Stimulated activated CD8-positive, alpha-beta memory T cell treated with anti-CD3 and anti-CD28 coated beads, Interleukin-15, amount 100 ng/mL, for 48 hours (primary cell): ENCODE measurements at regions not wholly inside any gene's neighbourhood (a gene's known extent, or its start where the extent isn't known, plus 50 kb on each side); places are given as distances from the start of the nearest gene placed in this dataset.

Experiments
- DNase-seq, 2 donors: peaks; one replicate each; pipeline ENCODE4 v3.0.0-alpha.2; 2020; ENCODE audit warnings: low read depth in 2 of 2

DNA sequence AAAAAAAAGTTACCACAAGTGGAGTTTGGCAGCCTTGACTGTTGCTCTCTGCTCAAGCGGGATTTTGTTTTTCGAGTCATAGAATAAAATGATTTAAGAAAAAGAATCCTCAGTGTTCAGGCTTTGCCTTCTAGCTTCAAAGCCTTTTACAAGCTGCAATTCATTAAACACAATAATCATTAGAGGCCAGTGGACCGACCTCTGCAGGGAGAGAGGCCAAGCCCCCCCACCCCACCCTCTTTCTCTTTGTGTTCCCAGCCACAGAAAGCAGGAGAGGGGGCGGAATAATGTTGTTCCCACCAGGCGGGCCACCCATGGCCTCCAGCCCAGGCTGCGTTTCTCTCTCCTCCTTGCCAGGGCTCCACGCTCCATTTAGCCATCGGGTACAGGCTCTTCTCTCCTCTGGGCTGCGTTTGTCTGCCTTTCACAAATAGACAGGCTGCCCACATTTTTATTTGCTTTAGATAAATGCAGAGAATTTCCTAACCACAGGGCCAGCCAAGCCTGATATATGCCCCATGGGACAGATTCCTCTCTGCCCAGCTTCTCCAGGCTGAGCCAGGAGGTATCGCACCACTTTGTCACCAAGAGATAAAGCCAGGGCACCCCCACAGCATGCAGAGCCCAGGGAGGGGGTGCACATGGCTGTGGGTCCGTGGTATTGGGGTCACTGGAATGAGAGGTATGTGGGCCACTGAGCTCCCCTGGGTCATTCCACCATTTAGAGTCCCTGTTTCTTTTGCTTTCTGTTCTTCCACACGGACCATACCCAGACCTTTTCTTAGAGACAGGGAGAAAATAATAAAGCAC is 318.8 kb downstream of the PIK3R1 start:
- no peak for DNase-seq

DNA sequence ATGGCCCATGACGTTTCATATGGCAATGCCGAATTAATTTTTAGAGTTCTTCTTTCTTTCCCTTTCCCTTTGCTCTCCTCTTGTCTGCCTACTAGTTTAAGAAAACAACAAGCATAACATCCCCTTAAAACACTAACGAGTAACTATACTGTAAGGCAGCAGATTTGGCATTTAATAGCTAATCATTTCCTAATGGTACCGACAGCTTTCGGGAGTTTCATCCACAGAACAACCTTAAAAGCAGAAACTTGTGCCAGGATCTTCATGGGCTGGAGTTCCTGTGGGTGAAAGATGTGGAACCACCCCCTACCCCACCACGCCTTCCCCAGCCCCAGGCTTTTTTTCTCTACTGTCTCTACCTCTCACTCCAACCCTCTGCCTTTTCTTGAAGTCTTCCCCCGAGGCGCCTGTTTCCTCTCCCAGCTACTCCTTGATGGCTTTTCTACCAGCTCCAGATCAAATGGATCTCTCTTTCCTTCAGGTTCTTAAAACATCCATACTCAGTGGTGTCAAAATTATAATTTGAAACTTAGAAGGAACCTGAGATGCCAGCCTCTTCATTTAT is 319.5 kb downstream of the PIK3R1 start:
- no peak for DNase-seq

DNA sequence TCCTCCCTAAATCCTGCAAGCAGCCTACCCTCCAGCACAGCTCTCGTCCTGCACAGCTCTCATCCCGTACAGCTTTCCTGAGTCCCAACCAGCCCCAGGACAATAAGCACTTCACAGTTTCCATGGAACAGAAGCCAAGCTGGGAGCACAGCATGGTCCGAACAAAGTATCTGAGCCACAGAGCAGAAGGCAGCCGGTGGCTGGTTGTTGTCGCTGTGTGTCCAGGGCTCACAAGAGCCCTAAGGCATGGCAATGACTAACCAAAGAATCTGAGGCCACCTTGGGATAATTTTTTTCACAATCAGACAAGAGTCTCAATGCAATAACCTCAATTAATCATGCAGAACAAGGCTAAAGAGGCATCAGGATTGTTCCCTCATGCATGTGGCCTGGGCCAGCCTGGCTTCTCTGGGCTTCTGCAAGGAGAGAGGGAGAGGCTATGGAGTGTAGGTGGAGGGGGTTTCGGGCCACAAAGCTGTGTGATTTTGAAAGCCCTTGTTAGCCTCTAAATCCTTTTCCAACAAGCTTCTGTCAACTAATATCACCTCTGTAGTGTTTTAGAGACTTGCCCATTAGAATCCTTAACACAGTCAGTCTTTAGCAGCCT is 323.4 kb downstream of the PIK3R1 start:
- DNase-seq, result no peak

DNA sequence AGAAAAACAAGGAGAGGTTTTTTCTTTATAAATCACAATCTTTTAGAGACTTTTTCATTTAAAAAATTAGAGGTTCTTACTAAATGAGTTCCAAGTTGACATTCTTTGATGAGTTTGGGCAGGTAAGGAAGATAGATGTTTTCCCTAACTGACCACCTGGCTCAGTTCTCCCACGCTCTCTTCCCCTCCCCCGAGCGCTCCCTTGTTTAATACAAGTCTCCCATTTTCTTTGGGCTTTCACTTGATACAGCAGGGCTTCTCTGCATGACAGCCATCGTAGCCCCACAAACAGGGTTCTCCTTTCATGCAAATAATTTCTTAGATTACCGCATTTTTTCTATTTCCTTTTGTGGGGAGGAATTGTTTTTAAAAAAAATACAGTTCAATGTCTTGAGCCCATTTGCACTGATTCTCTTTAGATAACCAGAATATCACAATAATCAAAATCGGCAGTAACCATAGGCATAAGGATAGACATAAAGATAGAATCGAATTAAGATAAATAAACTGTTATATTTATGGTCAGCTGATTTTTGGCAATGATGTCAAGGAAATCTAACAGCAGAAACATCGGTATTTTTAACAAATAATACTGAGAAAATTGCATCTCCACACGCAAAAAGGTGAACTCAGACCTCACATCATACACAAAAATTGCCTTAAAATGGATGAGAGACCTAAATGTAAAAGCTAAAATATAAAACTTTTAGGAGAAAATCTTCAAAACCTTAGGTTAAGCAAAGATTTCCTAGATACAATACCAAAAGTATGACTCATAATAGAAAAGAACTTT is 325.4 kb downstream of the PIK3R1 start:
- no peak for DNase-seq

DNA sequence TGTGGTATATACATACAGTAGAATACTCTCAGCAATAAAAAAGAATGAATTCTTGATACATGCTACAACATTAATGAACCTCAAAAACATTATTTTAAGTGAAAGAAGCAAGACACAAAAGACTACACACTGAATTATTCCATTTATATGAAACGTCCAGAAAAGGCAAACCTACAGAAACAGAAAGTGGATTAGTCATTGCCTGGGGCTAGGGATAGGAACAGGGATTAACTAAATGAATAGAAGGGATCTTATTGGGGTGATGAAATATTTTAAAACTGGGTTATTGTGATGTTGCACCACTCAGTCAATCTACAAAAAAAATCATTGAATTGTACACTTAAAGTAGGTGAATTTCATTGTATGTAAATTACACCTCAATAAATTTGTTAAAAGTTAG is 326.7 kb downstream of the PIK3R1 start:
- no peak for DNase-seq

DNA sequence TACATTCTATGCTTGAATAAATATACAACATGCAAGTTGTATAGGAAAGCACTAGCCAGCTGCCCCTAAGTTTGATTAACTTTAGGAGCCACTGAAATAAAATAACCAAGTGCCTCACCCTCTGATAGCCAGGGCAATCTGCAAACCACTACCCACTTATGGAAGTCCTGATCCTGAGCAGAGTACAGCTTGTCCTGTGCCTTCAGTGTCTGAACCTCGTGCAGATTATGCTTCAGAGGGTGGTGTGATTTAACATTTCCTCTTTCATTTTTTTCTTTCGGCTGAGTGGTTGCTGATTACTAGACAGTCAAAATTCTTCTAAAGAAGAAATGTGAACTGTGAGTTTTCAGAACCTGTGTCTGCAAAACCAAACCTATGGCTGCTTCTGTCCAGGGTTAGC is 327.7 kb downstream of the PIK3R1 start:
- DNase-seq, result no peak

DNA sequence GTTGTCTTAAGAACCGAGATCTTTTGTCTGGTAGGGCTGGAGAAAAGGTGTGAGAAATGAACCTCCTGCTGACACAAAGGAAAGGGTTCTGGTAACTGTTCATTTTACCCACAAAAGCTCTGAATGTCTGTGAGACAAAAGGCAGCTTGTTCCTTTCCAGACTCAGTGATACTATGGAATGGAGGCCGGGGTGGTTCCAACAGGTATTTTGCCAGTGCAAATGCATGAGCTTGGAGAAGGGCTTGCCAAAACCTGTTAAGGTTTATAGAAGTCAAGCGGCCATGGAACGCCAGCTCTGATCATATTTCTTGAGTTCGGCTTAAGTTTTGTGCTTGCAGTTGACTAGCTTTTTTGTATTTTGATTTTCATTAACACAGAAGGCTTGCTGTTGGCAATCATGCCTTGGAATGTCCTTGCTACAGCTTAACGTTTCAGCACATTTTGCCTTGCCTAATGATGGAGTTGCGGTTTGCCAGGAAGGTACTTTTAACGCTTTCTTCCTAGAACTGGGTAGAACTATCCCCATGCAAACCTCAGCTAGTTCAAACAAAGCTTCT is 328.6 kb downstream of the PIK3R1 start:
- no peak for DNase-seq

DNA sequence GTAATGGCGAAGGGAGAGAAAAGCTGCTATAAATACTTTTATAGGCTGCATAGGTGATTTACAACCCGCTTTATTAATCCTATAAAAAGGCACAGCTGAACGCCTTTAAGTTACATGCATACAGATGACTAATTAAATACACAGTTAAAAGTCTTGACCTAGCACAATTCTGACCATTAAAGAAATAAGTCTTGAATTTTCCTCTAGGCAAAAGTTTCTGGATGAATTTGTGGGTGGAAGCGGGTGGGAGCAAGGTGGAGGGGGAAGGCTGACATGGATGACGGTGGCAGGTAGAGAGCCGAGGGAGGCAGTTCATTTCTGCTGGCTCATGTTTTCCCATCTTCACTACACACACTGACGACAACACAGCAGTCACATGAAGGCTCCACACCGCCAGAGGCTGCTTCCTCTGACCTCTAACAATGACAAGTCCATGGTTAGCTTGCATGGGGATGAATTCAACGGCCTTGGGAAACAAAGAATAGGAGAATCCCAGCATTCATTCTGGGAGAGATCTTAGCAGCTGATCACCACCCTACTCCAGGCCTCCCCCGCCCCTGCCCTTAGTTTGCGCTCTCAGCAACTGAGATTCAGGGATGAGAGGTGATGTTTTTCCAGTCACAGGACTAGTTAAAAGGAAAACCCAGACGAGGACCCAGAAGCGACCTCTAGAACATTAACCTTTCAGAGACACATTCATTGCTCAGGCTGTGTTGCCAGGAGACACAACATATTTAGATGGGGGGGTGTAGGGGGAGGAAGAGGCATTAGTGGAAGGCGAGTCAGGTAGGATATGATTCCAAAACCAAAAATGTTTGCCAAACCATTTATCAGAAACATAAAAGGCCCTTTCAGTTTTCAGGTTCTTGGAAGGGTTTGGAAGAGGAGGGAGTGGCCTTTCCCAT is 329.3 kb downstream of the PIK3R1 start:
- no peak for DNase-seq

DNA sequence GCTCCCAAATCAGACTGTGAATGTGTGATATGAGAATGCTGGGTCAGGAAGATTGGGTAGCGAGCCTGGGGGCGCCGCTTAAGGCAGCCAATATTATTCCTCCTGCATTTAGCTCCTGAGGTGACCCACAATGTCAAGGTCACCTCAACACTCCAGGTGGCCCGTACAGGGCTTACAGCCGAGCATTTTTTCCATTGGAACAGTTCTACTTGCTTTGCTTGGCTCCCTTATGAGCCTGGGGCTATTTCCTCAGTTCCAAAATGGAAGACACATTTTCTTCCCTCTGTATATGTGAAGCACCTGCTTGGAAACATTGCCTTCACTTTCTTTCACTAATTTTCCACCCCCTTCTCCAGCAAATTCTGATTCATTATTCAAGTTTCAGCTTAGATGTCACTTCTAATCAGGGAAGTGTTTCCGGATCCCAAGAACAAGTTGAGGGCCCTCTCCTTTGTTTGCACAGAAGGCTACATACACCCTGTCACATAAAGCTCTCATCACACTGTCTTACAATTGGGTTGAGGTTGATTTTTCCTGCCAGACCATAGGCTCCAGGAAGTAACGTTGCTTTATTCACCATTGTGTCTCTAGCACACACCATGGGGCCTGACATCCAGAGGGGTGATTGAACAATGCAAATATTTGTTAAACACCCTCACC is 330.2 kb downstream of the PIK3R1 start:
- DNase-seq, result no peak

DNA sequence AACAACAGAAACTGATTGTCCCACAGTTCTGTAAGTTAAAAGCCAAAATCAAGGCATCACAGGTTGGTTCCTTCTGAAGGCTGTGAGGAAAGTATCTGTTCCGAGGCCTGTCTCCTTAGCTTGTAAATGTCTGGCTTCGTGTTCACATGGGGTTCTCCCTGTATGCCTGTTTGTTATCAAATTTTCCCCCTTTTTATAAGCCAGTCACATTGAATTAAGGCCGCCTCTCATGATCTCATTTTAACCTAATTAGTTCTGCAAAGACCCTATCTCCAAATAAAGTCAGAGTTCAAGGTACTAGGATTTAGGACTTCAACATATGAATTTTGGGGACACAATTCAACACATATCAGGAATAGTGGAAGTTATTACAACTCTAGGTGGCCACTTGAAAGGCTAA is 331.5 kb downstream of the PIK3R1 start:
- no peak for DNase-seq

DNA sequence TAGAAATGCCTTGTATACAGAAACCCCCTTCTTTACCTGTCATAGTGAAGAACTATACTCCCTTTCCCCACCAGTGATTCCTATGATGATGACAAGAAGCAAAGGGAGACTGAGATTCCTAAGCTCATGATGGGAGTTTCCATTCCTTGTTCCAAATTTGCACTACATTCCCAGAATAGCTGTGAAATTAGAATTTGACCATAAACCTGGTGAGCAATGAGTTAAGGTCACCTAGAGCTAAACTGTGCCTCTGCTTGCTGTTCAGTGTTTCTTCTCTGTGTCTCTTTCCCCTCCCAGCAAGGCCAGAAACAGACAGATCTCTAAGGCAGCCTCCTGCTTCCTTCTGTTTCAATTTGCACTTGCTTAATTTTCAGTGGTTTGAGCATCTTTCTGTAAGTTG is 332.1 kb downstream of the PIK3R1 start:
- DNase-seq, result no peak

DNA sequence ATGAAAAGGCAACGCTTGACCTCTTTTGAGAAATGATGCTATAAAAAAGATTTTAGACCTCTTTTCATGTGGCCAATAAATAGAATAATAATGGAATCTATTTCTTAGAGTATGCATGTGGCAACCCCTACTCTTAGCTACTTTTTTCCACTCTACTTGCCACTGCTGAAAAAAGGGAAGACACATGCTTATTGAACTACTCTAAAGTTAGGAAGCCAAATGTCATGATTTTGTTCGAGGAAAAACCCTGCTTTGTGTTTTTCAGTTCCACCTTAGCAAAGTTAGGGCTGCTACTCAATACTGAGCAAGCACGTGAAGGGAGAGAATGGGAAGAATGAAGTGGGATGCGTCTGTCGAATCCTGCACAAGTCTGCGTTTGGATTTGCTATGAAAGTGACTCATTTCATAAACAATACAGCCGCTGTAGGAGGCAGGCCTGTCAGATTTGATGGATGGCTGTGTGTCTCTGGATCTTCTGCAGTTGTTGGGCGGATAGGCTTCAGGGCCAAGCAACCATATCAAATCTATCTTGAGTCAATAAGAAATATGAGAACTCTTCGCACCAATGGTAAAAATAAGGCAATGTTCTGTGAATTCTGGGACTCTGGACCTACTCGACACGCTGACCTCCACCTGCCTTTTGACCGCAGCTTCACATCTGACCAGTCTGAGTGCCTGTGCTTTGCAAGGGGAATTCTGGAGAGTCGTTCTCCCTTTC is 333.6 kb downstream of the PIK3R1 start:
- DNase-seq, result no peak

DNA sequence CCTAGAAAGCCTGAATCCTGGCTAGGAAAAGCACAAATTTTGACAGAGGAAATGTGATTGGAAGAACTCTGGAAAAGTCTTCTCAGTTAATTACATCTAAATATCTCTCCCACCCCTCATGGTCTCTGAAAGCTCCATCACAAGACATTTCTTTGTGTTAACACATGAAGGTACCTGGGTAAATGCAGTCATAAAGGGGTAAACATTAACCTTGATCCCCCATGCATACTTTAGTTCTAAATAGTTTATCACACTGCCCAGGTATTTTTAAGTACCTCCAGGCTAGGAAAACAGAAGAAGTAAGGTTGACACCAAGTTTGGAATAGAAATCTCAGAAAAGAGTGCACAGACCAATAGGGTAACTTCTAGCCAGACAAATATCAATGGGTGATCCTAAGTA is 334.5 kb downstream of the PIK3R1 start:
- no peak for DNase-seq

DNA sequence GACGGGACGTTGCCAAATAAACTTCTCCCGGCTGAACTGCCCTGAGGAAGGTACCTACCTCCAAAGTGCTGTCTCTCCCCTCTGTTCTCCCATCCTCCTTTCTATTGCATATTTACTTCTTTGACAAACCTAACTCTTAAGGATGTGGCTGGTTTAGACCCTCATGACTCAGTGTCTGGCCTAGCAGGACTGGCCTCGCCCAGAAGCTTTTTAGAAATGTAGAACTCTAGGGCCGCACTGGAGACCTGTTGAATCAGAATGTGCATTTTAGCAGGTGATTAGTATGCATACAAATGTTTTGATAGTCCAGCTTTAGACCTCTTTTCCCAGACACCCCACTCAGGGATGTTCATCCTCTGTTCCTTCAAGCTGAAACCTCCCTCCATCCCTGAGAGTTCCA is 335.9 kb downstream of the PIK3R1 start:
- DNase-seq, result no peak

DNA sequence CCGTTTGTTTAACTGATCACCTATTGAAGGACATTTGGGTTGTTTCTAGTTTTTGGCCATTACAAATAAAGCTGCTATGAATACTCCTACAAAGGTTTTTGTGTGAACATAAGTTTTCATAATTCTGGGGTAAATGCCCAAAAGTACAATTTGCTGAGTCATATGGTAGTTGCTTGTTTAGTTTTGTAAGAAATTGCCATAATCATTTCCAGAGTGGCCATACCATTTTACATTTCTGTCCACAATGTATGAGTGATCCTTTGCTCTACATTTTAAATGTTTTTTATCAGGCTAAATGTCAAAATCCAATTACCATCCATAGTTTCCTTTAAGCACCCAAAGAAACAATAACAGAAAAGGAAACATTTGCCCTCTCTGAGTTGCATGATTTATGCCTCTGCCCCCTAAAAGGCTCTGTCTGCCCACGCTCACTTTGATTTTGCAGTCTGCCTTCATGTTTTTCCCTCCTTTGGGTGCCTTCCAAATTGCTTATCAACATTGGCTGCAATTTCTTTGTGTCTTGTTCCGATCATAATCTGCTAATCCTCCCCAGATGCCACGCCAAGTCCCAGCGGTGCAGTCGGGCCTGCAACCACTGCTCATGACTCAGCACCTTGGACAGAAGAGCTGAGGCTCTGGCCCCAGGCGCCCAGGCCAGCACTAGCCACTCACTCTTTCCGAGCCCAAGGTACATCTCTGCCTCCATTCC is 339.2 kb downstream of the PIK3R1 start:
- no peak for DNase-seq

DNA sequence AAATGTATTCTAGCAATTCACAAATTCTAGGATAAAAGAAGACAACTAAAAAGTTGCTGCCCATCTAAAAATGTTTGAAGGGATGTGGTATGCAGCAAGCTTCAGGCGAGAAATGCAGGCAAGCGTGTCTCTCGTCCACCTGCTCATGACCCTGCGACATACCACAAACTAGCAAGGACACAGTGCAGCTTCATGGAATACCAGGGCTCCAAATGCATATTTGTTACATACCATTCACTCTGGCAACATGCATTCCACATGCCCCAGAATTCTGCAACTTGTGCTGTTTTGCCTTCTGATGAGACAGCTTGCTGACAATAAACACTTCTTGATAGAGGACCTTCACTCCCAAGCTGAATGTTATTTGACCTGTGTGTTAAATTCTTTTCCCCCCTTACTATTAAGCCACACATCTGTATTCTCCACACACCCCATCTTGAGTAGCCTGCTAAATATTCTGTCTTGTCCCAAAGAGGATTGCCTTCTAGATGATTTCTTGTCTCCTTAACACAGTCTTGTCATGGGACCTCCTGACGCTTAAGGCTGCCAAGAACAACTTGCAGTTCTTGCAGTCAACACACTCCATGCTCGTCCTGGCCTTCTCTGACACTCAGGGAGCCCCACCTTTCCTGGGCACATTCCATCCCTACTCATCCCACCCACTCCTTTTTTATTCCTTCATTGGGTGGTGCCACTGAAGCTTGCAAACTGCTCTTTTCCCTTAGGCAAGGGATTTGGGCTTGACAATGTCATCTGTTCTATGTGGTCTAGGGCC is 340.5 kb downstream of the PIK3R1 start:
- DNase-seq, result no peak

DNA sequence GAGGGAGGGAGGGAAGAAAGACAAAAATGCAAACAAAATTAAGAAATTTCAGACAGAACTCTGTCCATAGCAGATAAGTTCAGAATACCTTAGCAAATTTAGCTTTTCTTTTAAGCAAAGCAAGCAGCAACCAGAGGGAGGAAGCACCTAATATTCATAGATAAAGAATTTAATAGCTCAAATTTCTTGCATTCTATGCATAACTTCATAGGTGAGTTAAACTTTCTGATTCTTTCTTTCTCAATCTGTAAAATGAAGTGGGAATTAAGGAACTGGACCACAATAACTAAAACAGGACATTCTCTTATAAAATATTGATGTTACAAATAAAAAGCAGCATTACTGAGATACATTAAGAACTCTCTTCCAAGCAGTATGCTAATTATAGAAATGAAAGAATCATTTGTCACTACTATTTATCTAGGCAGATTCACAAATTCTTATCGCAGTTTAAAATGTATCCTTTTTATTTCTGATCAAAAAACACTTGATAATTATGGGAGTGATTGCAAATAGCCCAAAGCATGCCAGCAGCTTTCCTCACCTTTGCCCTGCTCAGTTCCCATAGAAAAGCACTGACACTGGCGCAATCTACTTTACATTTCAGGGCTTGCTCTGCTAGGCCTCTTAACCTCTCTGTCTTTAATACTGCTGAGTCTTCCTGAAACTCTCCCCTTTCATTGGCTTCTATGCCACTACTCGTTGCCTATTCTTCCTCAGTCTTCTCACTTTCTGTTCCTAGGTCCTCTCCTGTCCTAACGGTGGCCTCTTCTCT is 341.8 kb downstream of the PIK3R1 start:
- DNase-seq, result no peak

DNA sequence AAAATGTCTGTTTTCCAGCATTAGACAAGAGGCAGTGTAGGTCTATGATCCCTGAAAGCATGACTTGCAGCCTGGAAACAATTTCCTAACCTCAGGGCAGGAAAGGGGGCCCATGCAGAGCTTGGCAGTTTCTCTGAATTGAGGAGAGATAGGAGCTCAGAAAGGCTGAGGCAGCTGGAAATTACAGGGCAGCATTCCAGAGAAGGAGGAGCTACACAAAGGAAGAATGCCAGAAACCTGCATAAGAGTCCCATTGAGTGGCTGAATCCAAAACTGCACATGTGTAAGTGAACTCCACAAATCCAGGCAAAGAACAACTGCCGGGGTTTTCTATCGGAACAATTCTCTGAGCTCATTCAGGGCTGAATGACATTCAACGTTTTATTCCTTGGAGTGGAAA is 346.8 kb downstream of the PIK3R1 start:
- no peak for DNase-seq
